SK-N-SH (cell line): ENCODE measurements at regions not wholly inside any gene's neighbourhood (a gene's known extent, or its start where the extent isn't known, plus 50 kb on each side); places are given as distances from the start of the nearest gene placed in this dataset.

Experiments
- CTCF ChIA-PET: fragments of 300-600, 350-600 bp; formaldehyde crosslinking; extraction: SDS; loops from one replicate; lab custom pipeline; 2021; lab: Yijun Ruan, JAX
- POLR2A ChIA-PET: fragments of 350-600 bp; sonication (Branson Sonifier 250); formaldehyde crosslinking; extraction: SDS; loops from one replicate; lab custom pipeline; 2020; ENCODE audit warnings: antibody characterized with exemption, inconsistent platforms; lab: Yijun Ruan, JAX
- DNase-seq: peaks from one replicate; pipeline ENCODE4 v3.0.0; 2012
- H2AFZ ChIP-seq: fragments of 200-600 bp; sonication (generic); 2 replicates; pipeline ENCODE4 v1.8.1; 2016; ENCODE audit warnings: antibody characterized with exemption, mild to moderate bottlenecking, low read depth
- H3F3A ChIP-seq: fragments of 200-600 bp; sonication (generic); replicated peaks from 2 replicates; pipeline ENCODE3; 2016; ENCODE audit warnings: antibody characterized with exemption, mild to moderate bottlenecking; ENCODE audit not compliant: insufficient read depth
- H3K27ac ChIP-seq, 2 experiments: fragments of 200-500 bp in 1 of 2; fragments of 200-600 bp in 1 of 2; sonication (Bioruptor generic) in 1 of 2; sonication (generic), shearing (Covaris generic) in 1 of 2; 2 replicates each; pipeline versions ENCODE4 v1.5.1 to v1.6.1; 2014 to 2016; ENCODE audit warnings: low read depth in 2 of 2, inconsistent platforms in 1 of 2, low read length in 1 of 2, mild to moderate bottlenecking in 1 of 2, mixed read lengths in 1 of 2
- H3K27me3 ChIP-seq: fragments of 200-600 bp; sonication (generic), shearing (Covaris generic); 2 replicates; pipeline ENCODE4 v1.6.1; 2016; ENCODE audit warnings: mixed run types; ENCODE audit not compliant: insufficient read depth
- H3K36me3 ChIP-seq, 2 experiments: fragments of 200-500 bp in 1 of 2; fragments of 200-600 bp in 1 of 2; sonication (Bioruptor generic) in 1 of 2; sonication (generic) in 1 of 2; replicated peaks in 1 of 2; 2 replicates each; pipeline versions ENCODE3 to v1.5.1; 2014 to 2016; ENCODE audit warnings: low read length in 1 of 2, mild to moderate bottlenecking in 1 of 2; ENCODE audit not compliant: insufficient read depth in 2 of 2, control insufficient read depth in 1 of 2
- H3K4me1 ChIP-seq, 2 experiments: fragments of 200-500 bp in 1 of 2; fragments of 200-600 bp in 1 of 2; sonication (Bioruptor generic) in 1 of 2; sonication (generic), shearing (Covaris generic) in 1 of 2; 2 replicates each; pipeline versions ENCODE4 v1.5.1 to v1.6.1; 2014 to 2016; ENCODE audit warnings: low read depth in 1 of 2, low read length in 1 of 2, mixed run types in 1 of 2; ENCODE audit not compliant: insufficient read depth in 2 of 2, control insufficient read depth in 1 of 2
- H3K4me2 ChIP-seq: fragments of 200-600 bp; sonication (generic), shearing (Covaris generic); 2 replicates; pipeline ENCODE4 v1.6.1; 2017; ENCODE audit warnings: mixed run types
- H3K4me3 ChIP-seq, 2 experiments: fragments of 200-500 bp in 1 of 2; fragments of 200-600 bp in 1 of 2; sonication (Bioruptor generic) in 1 of 2; sonication (generic), shearing (Covaris generic) in 1 of 2; 2 replicates each; pipeline versions ENCODE4 v1.5.1 to v1.8.1; 2014 to 2016; ENCODE audit warnings: low read depth in 2 of 2, inconsistent platforms in 1 of 2, low read length in 1 of 2, mild to moderate bottlenecking in 1 of 2, mixed read lengths in 1 of 2, moderate library complexity in 1 of 2
- H3K79me2 ChIP-seq: fragments of 200-600 bp; sonication (generic); 2 replicates; pipeline ENCODE4 v1.8.1; 2017; ENCODE audit warnings: mild to moderate bottlenecking; ENCODE audit not compliant: insufficient read depth
- H3K9ac ChIP-seq: fragments of 200-600 bp; sonication (generic); 2 replicates; pipeline ENCODE4 v1.6.1; 2017; ENCODE audit warnings: mixed run types
- H3K9me2 ChIP-seq: fragments of 200-600 bp; sonication (generic); 2 replicates; pipeline ENCODE4 v1.6.1; 2017; ENCODE audit warnings: mixed run types
- H3K9me3 ChIP-seq: fragments of 200-600 bp; sonication (generic); 2 replicates; pipeline ENCODE4 v1.6.1; 2017; ENCODE audit warnings: mixed run types, mild to moderate bottlenecking, moderate library complexity
- H4K20me1 ChIP-seq: fragments of 200-600 bp; sonication (generic); 2 replicates; pipeline ENCODE4 v1.6.1; 2017; ENCODE audit warnings: mild to moderate bottlenecking, mixed run types; ENCODE audit not compliant: insufficient read depth
- CHD2 ChIP-seq: fragments of 150-350 bp; IDR thresholded peaks from 2 replicates; pipeline ENCODE4 v1.6.1; 2018; ENCODE audit warnings: low read length; ENCODE audit not compliant: partially characterized antibody
- EP300 ChIP-seq, 2 experiments: IDR thresholded peaks; 2 replicates each; pipeline versions ENCODE4 v1.4.0 to v1.6.1; 2012; ENCODE audit warnings: borderline replicate concordance in 1 of 2, low read depth in 1 of 2, low read length in 1 of 2
- EZH2phosphoT487 ChIP-seq: fragments of 200-600 bp; sonication (generic); IDR thresholded peaks from 2 replicates; pipeline ENCODE4 v1.6.1; 2017; ENCODE audit warnings: low read depth, mixed run types, mild to moderate bottlenecking, antibody characterized with exemption, moderate library complexity, borderline replicate concordance
- GATA2 ChIP-seq: sonication (generic); formaldehyde crosslinking; IDR thresholded peaks from 2 replicates; pipeline ENCODE4 v1.5.0; 2020; ENCODE audit warnings: mild to moderate bottlenecking, missing genetic modification reagents
- PBX3 ChIP-seq: IDR thresholded peaks from 2 replicates; pipeline ENCODE4; 2012
- RFX5 ChIP-seq: IDR thresholded peaks from 2 replicates; pipeline ENCODE4 v1.6.1; 2012; ENCODE audit warnings: mild to moderate bottlenecking, improper control_type of control experiment, low read length
- RXRA ChIP-seq: IDR thresholded peaks from 2 replicates; pipeline ENCODE4 v1.4.0; 2012; ENCODE audit warnings: low read depth, mild to moderate bottlenecking, borderline replicate concordance
- USF1 ChIP-seq: IDR thresholded peaks from 2 replicates; pipeline ENCODE4 v1.4.0; 2012; ENCODE audit warnings: low read depth, borderline replicate concordance
- WGBS: methylation state at CpG from one replicate; pipeline ENCODE4 v1.1.6; 2017; ENCODE audit warnings: low lambda C conversion rate; 5-methylcytosine and 5-hydroxymethylcytosine counted together
- TF ChIP-seq, protein P1 (sequence below): fragments of 150-350 bp; IDR thresholded peaks from 2 replicates; pipeline ENCODE4 v1.6.1; 2017; ENCODE audit warnings: antibody characterized with exemption, low read length, low read depth, borderline replicate concordance
- TF ChIP-seq, protein P2 (sequence below): IDR thresholded peaks from 2 replicates; pipeline ENCODE4 v1.4.0; 2012; ENCODE audit warnings: low read depth
- TF ChIP-seq, protein P3 (sequence below): IDR thresholded peaks from 2 replicates; pipeline ENCODE4 v1.6.1; 2012; ENCODE audit warnings: mild to moderate bottlenecking, low read depth, low read length, moderate library complexity

GRCh38 chrX:143095816-143096215, 70.1 kb downstream of the SPANXN4 start:
- POLR2A ChIA-PET, result no interaction called here
- H3K36me3 ChIP-seq, result no peaks in the 10 kb centered on the region
- no peaks in the 10 kb centered on the region for H3K4me1 ChIP-seq
- CTCF ChIA-PET, result no interaction called here
- no peaks in the 10 kb centered on the region for H3F3A ChIP-seq
- H3K27me3 ChIP-seq, result no peaks in the 10 kb centered on the region
- no peak overlapping the region for H3K27ac ChIP-seq
- no peaks in the 10 kb centered on the region for H3K9me3 ChIP-seq
- H3K9me2 ChIP-seq, result no peaks in the 10 kb centered on the region
- H3K4me2 ChIP-seq, result no peak overlapping the region
- no peak for TF ChIP-seq CHD2
- TF ChIP-seq PBX3, result no peak
- no peak for TF ChIP-seq RXRA
- no peak for TF ChIP-seq RFX5
- no peaks in the 10 kb centered on the region for H3K79me2 ChIP-seq
- DNase-seq, result no peak
- no peak overlapping the region for H3K4me3 ChIP-seq
- H2AFZ ChIP-seq, result no peak overlapping the region
- H4K20me1 ChIP-seq, result no peaks in the 10 kb centered on the region
- H3K9ac ChIP-seq, result no peak overlapping the region

DNA sequence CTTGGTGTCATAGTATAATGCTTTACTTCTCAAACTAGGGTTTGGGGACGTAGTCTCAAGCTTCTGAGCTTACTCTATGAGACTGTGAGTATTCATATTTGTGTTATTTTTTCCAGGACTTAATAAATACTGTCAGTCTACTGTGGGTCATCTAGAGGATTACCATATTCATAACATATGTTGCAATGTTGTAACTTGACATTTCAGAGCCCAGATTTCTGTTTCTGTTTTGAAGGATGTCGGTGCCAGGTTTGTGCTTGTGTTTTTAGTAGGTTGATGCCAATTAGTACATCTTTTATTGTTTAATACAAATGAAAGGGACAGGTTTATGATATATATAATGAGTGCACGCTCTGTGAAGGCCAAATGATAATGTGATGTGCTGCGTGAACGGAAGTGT, 69.6 kb downstream of the SPANXN4 start:
- no peak overlapping the region for H3K9ac ChIP-seq
- ChIA-PET CTCF (no interaction called here), POLR2A (no interaction called here)
- no peak overlapping the region for H3K4me3 ChIP-seq
- no peak overlapping the region for H3K4me2 ChIP-seq
- no peaks in the 10 kb centered on the region for H4K20me1 ChIP-seq
- H3K79me2 ChIP-seq, result no peaks in the 10 kb centered on the region
- 1% methylated on average over 5 of the region's 5 CpGs for WGBS
- no peaks in the 10 kb centered on the region for H3K9me3 ChIP-seq
- no peaks in the 10 kb centered on the region for H3K27me3 ChIP-seq
- TF ChIP-seq EP300 (IDR thresholded peaks at IDR 0.05; ENCODE audit: borderline replicate concordance in 1 of 2, low read depth in 1 of 2, low read length in 1 of 2), result no peak
- TF ChIP-seq, protein P1, sequence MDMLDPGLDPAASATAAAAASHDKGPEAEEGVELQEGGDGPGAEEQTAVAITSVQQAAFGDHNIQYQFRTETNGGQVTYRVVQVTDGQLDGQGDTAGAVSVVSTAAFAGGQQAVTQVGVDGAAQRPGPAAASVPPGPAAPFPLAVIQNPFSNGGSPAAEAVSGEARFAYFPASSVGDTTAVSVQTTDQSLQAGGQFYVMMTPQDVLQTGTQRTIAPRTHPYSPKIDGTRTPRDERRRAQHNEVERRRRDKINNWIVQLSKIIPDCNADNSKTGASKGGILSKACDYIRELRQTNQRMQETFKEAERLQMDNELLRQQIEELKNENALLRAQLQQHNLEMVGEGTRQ, result no peak
- TF ChIP-seq USF1, result no peak
- TF ChIP-seq GATA2 (CRISPR knock-in tag), result no peak
- no peak for TF ChIP-seq EZH2phosphoT487
- TF ChIP-seq, protein P2, sequence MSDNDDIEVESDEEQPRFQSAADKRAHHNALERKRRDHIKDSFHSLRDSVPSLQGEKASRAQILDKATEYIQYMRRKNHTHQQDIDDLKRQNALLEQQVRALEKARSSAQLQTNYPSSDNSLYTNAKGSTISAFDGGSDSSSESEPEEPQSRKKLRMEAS, result no peak
- TF ChIP-seq, protein P3, sequence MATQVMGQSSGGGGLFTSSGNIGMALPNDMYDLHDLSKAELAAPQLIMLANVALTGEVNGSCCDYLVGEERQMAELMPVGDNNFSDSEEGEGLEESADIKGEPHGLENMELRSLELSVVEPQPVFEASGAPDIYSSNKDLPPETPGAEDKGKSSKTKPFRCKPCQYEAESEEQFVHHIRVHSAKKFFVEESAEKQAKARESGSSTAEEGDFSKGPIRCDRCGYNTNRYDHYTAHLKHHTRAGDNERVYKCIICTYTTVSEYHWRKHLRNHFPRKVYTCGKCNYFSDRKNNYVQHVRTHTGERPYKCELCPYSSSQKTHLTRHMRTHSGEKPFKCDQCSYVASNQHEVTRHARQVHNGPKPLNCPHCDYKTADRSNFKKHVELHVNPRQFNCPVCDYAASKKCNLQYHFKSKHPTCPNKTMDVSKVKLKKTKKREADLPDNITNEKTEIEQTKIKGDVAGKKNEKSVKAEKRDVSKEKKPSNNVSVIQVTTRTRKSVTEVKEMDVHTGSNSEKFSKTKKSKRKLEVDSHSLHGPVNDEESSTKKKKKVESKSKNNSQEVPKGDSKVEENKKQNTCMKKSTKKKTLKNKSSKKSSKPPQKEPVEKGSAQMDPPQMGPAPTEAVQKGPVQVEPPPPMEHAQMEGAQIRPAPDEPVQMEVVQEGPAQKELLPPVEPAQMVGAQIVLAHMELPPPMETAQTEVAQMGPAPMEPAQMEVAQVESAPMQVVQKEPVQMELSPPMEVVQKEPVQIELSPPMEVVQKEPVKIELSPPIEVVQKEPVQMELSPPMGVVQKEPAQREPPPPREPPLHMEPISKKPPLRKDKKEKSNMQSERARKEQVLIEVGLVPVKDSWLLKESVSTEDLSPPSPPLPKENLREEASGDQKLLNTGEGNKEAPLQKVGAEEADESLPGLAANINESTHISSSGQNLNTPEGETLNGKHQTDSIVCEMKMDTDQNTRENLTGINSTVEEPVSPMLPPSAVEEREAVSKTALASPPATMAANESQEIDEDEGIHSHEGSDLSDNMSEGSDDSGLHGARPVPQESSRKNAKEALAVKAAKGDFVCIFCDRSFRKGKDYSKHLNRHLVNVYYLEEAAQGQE, result no peak
- no peaks in the 10 kb centered on the region for H3K36me3 ChIP-seq
- H3K27ac ChIP-seq, result no peak overlapping the region
- H3K9me2 ChIP-seq, result no peaks in the 10 kb centered on the region
- H3K4me1 ChIP-seq, result no peaks in the 10 kb centered on the region
- no peak overlapping the region for H2AFZ ChIP-seq
- no peak for DNase-seq
- H3F3A ChIP-seq, result no peaks in the 10 kb centered on the region
